ENCODE measurements at regions not wholly inside any gene's neighbourhood (a gene's known extent, or its start where the extent isn't known, plus 50 kb on each side); places are given as distances from the start of the nearest gene placed in this dataset.

DNA sequence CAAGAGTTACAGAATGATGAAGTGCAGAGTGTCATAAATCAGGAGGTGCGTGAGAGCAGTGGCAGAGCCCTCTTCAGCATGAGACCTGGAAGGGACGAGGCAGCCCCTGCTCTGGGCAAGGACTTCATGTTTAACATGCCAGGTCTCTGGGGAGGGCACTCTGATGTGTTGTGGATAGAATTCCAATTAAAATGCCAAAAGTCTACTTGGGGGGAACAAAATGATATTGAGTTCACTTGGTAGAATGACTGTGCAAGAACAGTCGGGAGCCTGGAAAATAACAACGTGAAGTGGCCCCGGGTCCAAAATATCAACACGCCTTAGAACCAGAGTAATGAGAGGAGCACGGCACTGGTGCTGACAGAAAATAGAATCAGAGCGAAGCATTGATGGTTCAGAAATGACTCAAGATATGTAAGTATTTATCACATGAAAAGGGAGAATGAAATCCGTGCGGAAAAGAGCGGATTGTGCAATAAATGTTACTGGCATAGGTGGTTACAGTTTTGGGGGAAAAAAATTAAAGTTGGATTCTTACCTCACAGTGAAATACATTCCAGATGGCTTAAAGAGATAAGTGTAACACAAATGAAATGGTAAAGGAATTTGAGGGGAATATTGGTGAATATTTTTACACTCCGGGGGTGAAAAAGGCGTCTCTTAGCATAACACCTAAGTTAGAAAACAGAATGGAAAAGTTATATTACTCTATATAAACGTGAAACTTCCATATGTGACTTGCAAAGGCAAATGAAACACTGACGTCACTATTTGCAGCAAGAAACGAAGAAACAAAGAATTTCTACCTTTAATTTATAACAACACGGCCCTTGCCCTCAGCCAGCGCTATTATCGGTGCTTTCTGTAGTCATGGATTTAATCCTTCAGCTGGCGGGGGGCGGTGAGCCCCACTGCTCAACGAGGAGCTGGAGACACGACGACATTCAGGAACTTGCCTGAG lies 159.4 kb upstream of the TWIST2 start:
- 84% methylated on average over 24 of the region's 24 CpGs for WGBS (ENCODE audit: low lambda C conversion rate)
- H3K4me2 ChIP-seq: no peak overlapping the region
- H3K9me2 ChIP-seq: no peaks in the 10 kb centered on the region
- no peaks in the 10 kb centered on the region for H3F3A ChIP-seq (replicated peaks; ENCODE audit: insufficient read depth)
- H3K9ac ChIP-seq: no peak overlapping the region
- H3K4me3 ChIP-seq (ENCODE audit: low read depth in 2 of 2, low read length in 1 of 2): no peak overlapping the region
- DNase-seq: no peak
- no peaks in the 10 kb centered on the region for H3K36me3 ChIP-seq (replicated peaks in 1 of 2; ENCODE audit: control insufficient read depth in 1 of 2, insufficient read depth in 2 of 2, low read length in 1 of 2)
- H4K20me1 ChIP-seq (ENCODE audit: insufficient read depth): no peaks in the 10 kb centered on the region
- ChIA-PET POLR2A (no interaction called here), CTCF (no interaction called here)
- no peaks in the 10 kb centered on the region for H3K27me3 ChIP-seq (ENCODE audit: insufficient read depth)
- H2AFZ ChIP-seq (ENCODE audit: low read depth): no peak overlapping the region
- no peaks in the 10 kb centered on the region; a peak in 2 of 4 replicates for H3K4me1 ChIP-seq (ENCODE audit: control insufficient read depth in 1 of 2, insufficient read depth in 2 of 2, low read depth in 1 of 2, low read length in 1 of 2)
- no peak overlapping the region for H3K27ac ChIP-seq (ENCODE audit: low read depth in 2 of 2, low read length in 1 of 2)
- no peaks in the 10 kb centered on the region for H3K9me3 ChIP-seq
- no peaks in the 10 kb centered on the region for H3K79me2 ChIP-seq (ENCODE audit: insufficient read depth)
- TF ChIP-seq, protein P1, sequence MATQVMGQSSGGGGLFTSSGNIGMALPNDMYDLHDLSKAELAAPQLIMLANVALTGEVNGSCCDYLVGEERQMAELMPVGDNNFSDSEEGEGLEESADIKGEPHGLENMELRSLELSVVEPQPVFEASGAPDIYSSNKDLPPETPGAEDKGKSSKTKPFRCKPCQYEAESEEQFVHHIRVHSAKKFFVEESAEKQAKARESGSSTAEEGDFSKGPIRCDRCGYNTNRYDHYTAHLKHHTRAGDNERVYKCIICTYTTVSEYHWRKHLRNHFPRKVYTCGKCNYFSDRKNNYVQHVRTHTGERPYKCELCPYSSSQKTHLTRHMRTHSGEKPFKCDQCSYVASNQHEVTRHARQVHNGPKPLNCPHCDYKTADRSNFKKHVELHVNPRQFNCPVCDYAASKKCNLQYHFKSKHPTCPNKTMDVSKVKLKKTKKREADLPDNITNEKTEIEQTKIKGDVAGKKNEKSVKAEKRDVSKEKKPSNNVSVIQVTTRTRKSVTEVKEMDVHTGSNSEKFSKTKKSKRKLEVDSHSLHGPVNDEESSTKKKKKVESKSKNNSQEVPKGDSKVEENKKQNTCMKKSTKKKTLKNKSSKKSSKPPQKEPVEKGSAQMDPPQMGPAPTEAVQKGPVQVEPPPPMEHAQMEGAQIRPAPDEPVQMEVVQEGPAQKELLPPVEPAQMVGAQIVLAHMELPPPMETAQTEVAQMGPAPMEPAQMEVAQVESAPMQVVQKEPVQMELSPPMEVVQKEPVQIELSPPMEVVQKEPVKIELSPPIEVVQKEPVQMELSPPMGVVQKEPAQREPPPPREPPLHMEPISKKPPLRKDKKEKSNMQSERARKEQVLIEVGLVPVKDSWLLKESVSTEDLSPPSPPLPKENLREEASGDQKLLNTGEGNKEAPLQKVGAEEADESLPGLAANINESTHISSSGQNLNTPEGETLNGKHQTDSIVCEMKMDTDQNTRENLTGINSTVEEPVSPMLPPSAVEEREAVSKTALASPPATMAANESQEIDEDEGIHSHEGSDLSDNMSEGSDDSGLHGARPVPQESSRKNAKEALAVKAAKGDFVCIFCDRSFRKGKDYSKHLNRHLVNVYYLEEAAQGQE (IDR thresholded peaks at IDR 0.05; ENCODE audit: low read depth, low read length): no peak
- TF ChIP-seq RFX5 (IDR thresholded peaks at IDR 0.05; ENCODE audit: low read length) (no peak), SMC3 (IDR thresholded peaks at IDR 0.05; ENCODE audit: low read depth, low read length) (no peak), FOXJ3 (CRISPR knock-in tag; IDR thresholded peaks at IDR 0.05) (no peak), EZH2phosphoT487 (IDR thresholded peaks at IDR 0.05; ENCODE audit: borderline replicate concordance, low read depth) (no peak), RXRA (IDR thresholded peaks at IDR 0.05; ENCODE audit: borderline replicate concordance, low read depth) (no peak), MEF2A (IDR thresholded peaks at IDR 0.05; ENCODE audit: borderline replicate concordance, low read depth) (no peak), NRF1 (IDR thresholded peaks at IDR 0.05; ENCODE audit: low read depth, low read length) (no peak), POLR2AphosphoS5 (IDR thresholded peaks at IDR 0.05; ENCODE audit: low read depth, low read length) (no peak)
- TF ChIP-seq, protein P2, sequence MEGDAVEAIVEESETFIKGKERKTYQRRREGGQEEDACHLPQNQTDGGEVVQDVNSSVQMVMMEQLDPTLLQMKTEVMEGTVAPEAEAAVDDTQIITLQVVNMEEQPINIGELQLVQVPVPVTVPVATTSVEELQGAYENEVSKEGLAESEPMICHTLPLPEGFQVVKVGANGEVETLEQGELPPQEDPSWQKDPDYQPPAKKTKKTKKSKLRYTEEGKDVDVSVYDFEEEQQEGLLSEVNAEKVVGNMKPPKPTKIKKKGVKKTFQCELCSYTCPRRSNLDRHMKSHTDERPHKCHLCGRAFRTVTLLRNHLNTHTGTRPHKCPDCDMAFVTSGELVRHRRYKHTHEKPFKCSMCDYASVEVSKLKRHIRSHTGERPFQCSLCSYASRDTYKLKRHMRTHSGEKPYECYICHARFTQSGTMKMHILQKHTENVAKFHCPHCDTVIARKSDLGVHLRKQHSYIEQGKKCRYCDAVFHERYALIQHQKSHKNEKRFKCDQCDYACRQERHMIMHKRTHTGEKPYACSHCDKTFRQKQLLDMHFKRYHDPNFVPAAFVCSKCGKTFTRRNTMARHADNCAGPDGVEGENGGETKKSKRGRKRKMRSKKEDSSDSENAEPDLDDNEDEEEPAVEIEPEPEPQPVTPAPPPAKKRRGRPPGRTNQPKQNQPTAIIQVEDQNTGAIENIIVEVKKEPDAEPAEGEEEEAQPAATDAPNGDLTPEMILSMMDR (IDR thresholded peaks at IDR 0.05): no peak
- TF ChIP-seq, protein P3, sequence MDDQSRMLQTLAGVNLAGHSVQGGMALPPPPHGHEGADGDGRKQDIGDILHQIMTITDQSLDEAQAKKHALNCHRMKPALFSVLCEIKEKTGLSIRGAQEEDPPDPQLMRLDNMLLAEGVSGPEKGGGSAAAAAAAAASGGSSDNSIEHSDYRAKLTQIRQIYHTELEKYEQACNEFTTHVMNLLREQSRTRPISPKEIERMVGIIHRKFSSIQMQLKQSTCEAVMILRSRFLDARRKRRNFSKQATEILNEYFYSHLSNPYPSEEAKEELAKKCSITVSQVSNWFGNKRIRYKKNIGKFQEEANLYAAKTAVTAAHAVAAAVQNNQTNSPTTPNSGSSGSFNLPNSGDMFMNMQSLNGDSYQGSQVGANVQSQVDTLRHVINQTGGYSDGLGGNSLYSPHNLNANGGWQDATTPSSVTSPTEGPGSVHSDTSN (IDR thresholded peaks at IDR 0.05): no peak

Data from SK-N-SH (cell line).